ENCODE measurements at regions not wholly inside any gene's neighbourhood (a gene's known extent, or its start where the extent isn't known, plus 50 kb on each side); places are given as distances from the start of the nearest gene placed in this dataset.

DNA sequence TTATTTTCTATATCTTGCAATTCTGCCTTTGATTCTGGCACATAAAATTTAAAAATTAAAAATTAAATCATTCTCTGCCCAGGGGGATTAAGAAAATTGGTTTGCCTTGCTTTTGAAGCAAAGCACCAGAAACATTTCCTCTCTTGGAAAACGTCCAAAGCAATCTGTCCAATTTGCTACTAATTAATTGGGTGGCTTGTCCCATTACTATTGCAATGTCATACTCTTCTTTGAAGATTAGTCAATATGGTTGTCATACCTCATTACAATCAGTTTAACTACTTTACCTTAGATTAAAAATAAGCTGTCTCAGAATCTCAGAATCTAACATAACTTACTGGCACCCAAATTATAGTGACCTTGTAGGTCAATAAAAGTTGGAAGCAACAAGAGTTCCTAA, 208.8 kb downstream of the TMA16 start:
- H3K79me2 ChIP-seq (ENCODE audit: low read depth), result no peaks in the 10 kb centered on the region
- H3F3A ChIP-seq (ENCODE audit: low read depth), result peaks cover 10% of the 10 kb centered on the region
- no peaks in the 10 kb centered on the region for H3K9me3 Mint-ChIP-seq
- peaks cover 4% of the 10 kb centered on the region for H3K4me1 Mint-ChIP-seq
- H2AFZ ChIP-seq (replicated peaks), result no peak overlapping the region
- H3K9ac ChIP-seq, result no peak overlapping the region
- no peaks in the 10 kb centered on the region for H3K27me3 Mint-ChIP-seq (ENCODE audit: insufficient read depth, low read depth)
- H4K20me1 ChIP-seq (ENCODE audit: low read depth), result no peaks in the 10 kb centered on the region
- H3K4me2 ChIP-seq, result no peak overlapping the region
- TF ChIP-seq, protein P1, sequence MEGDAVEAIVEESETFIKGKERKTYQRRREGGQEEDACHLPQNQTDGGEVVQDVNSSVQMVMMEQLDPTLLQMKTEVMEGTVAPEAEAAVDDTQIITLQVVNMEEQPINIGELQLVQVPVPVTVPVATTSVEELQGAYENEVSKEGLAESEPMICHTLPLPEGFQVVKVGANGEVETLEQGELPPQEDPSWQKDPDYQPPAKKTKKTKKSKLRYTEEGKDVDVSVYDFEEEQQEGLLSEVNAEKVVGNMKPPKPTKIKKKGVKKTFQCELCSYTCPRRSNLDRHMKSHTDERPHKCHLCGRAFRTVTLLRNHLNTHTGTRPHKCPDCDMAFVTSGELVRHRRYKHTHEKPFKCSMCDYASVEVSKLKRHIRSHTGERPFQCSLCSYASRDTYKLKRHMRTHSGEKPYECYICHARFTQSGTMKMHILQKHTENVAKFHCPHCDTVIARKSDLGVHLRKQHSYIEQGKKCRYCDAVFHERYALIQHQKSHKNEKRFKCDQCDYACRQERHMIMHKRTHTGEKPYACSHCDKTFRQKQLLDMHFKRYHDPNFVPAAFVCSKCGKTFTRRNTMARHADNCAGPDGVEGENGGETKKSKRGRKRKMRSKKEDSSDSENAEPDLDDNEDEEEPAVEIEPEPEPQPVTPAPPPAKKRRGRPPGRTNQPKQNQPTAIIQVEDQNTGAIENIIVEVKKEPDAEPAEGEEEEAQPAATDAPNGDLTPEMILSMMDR (IDR thresholded peaks at IDR 0.05), result no peak
- TF ChIP-seq EZH2phosphoT487 (IDR thresholded peaks at IDR 0.05), result no peak
- TF ChIP-seq EZH2 (IDR thresholded peaks at IDR 0.05), result no peak
- H3K4me3 Mint-ChIP-seq, result no peak overlapping the region
- no peaks in the 10 kb centered on the region for H3K36me3 ChIP-seq
- no peak overlapping the region for H3K27ac Mint-ChIP-seq
- H3K27ac ChIP-seq, result no peak overlapping the region
- no peak for DNase-seq (ENCODE audit: low spot score)
- H3K9me3 ChIP-seq (ENCODE audit: low read depth), result no peaks in the 10 kb centered on the region
- no peak overlapping the region for H3K4me3 ChIP-seq
- no peaks in the 10 kb centered on the region for H3K27me3 ChIP-seq
- peaks cover 15% of the 10 kb centered on the region for H3K4me1 ChIP-seq
- no peaks in the 10 kb centered on the region for H3K36me3 Mint-ChIP-seq

DNA sequence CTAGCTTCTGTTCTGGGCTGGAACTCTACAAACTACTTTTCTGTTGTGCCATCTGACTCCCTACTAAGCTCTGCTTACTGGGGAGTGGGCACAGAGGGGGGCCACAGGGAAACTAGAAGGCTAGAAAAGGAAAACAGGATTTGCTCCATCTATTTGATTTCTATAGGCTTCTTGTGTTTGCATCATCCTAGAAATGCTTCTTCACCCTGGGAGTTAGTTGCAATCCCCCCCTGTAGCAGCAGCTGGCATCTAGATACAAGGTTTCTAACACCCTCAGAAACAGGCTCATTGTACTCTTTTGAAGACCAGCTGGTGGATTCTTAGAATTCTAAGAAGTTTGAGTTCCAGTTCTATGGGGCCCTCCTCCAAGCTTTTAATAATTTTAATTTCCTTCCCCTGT, 213.4 kb downstream of the TMA16 start:
- DNase-seq (ENCODE audit: low spot score), result peak; percentile 67

DNA sequence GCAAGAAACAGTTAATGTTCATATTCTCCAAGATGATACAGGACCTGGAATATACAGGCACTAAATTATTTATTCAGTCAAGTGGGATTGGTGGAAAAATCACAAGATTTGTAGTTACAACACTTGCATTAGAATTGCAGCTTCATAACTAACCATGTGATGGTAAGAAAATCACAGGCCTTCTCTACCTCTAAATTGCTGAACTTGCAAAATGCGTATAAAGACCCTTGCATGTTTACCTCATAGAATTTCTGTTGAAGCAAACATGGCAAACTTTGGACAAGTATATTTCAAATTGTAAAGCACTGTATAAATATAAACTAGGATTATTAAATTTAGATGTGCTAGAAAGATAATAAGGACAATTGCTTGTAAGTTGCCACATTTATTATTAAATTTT, 215.1 kb downstream of the TMA16 start:
- peaks cover 4% of the 10 kb centered on the region for H3K4me1 Mint-ChIP-seq
- H3K79me2 ChIP-seq (ENCODE audit: low read depth), result no peaks in the 10 kb centered on the region
- H3K27me3 ChIP-seq, result no peaks in the 10 kb centered on the region
- no peak overlapping the region for H3K9ac ChIP-seq
- no peaks in the 10 kb centered on the region for H4K20me1 ChIP-seq (ENCODE audit: low read depth)
- H3K27me3 Mint-ChIP-seq (ENCODE audit: insufficient read depth, low read depth), result no peaks in the 10 kb centered on the region
- no peak overlapping the region for H3K27ac ChIP-seq
- no peaks in the 10 kb centered on the region for H3K36me3 Mint-ChIP-seq
- no peak overlapping the region for H2AFZ ChIP-seq (replicated peaks)
- H3K36me3 ChIP-seq, result no peaks in the 10 kb centered on the region
- no peak for DNase-seq (ENCODE audit: low spot score)
- no peaks in the 10 kb centered on the region for H3K9me3 ChIP-seq (ENCODE audit: low read depth)
- no peaks in the 10 kb centered on the region for H3K9me3 Mint-ChIP-seq
- TF ChIP-seq EZH2phosphoT487 (IDR thresholded peaks at IDR 0.05), result no peak
- TF ChIP-seq, protein P1 (IDR thresholded peaks at IDR 0.05), result no peak
- H3K4me2 ChIP-seq, result no peak overlapping the region
- peaks cover 14% of the 10 kb centered on the region for H3F3A ChIP-seq (ENCODE audit: low read depth)
- no peak overlapping the region for H3K27ac Mint-ChIP-seq
- peaks cover 23% of the 10 kb centered on the region for H3K4me1 ChIP-seq
- no peak overlapping the region for H3K4me3 ChIP-seq
- no peak overlapping the region for H3K4me3 Mint-ChIP-seq

More for the DNA sequence above, 213.4 kb downstream of the TMA16 start:
- Mint-ChIP-seq H3K36me3 (no peaks in the 10 kb centered on the region), H3K4me1 (peaks cover 4% of the 10 kb centered on the region), H3K27me3 (ENCODE audit: insufficient read depth, low read depth) (no peaks in the 10 kb centered on the region), H3K27ac (no peak overlapping the region), H3K4me3 (no peak overlapping the region), H3K9me3 (no peaks in the 10 kb centered on the region)
- H3K9me3 ChIP-seq (ENCODE audit: low read depth), result no peaks in the 10 kb centered on the region
- TF ChIP-seq EZH2phosphoT487 (IDR thresholded peaks at IDR 0.05), result no peak
- TF ChIP-seq, protein P1 (IDR thresholded peaks at IDR 0.05), result no peak
- TF ChIP-seq EZH2 (IDR thresholded peaks at IDR 0.05), result no peak
- no peak overlapping the region for H3K9ac ChIP-seq
- H4K20me1 ChIP-seq (ENCODE audit: low read depth), result no peaks in the 10 kb centered on the region
- H3K79me2 ChIP-seq (ENCODE audit: low read depth), result no peaks in the 10 kb centered on the region
- H3K4me1 ChIP-seq, result peaks cover 23% of the 10 kb centered on the region
- H3K36me3 ChIP-seq, result no peaks in the 10 kb centered on the region
- H3K27me3 ChIP-seq, result no peaks in the 10 kb centered on the region
- peak overlapping the region; percentile 92 for H3K27ac ChIP-seq
- peaks cover 14% of the 10 kb centered on the region for H3F3A ChIP-seq (ENCODE audit: low read depth)
- H2AFZ ChIP-seq (replicated peaks), result peak overlapping the region; percentile 40
- H3K4me2 ChIP-seq, result peak overlapping the region; percentile 21
- H3K4me3 ChIP-seq, result peak overlapping the region; percentile 13
